ENCODE measurements at regions not wholly inside any gene's neighbourhood (a gene's known extent, or its start where the extent isn't known, plus 50 kb on each side); places are given as distances from the start of the nearest gene placed in this dataset.

- H3K27me3 ChIP-seq (ENCODE audit: control insufficient read depth, insufficient read depth, low read length): peaks cover 78% of the 10 kb centered on the region
- no peak overlapping the region for H3K9ac ChIP-seq (ENCODE audit: low read length)
- H3K9me3 ChIP-seq (ENCODE audit: control insufficient read depth, insufficient read depth, low read depth, low read length): peaks cover 60% of the 10 kb centered on the region; the same call in 1 of the 2 replicates
- no peak overlapping the region for H3K27ac ChIP-seq (ENCODE audit: low read depth, low read length)
- H3K36me3 ChIP-seq (ENCODE audit: control insufficient read depth, insufficient read depth, low read length): no peaks in the 10 kb centered on the region
- no peaks in the 10 kb centered on the region for H3K4me1 ChIP-seq (ENCODE audit: control insufficient read depth, insufficient read depth, low read length)
- no peak overlapping the region for H3K4me3 ChIP-seq (ENCODE audit: low read depth, low read length)
Observed at GRCh38 chr12:34338751-34339150, 316.5 kb downstream of the ALG10 start.

GRCh38 chr12:34339922-34340321, 317.6 kb downstream of the ALG10 start:
- no peak overlapping the region for H3K4me3 ChIP-seq (ENCODE audit: low read depth, low read length)

GRCh38 chr12:34340534-34341361, 318.5 kb downstream of the ALG10 start:
- no peak overlapping the region for H3K9ac ChIP-seq (ENCODE audit: low read length)
- no peak overlapping the region for H3K27ac ChIP-seq (ENCODE audit: low read depth, low read length)
- H3K4me3 ChIP-seq (ENCODE audit: low read depth, low read length): no peak overlapping the region; the same call in 1 of the 2 replicates
- peaks cover 73% of the 10 kb centered on the region for H3K27me3 ChIP-seq (ENCODE audit: control insufficient read depth, insufficient read depth, low read length)
- H3K4me1 ChIP-seq (ENCODE audit: control insufficient read depth, insufficient read depth, low read length): no peaks in the 10 kb centered on the region
- H3K36me3 ChIP-seq (ENCODE audit: control insufficient read depth, insufficient read depth, low read length): no peaks in the 10 kb centered on the region
- H3K9me3 ChIP-seq (ENCODE audit: control insufficient read depth, insufficient read depth, low read depth, low read length): peaks cover 65% of the 10 kb centered on the region; the same call in 1 of the 2 replicates

More at GRCh38 chr12:34339922-34340321, 317.6 kb downstream of the ALG10 start:
- Histone ChIP-seq H3K27ac (ENCODE audit: low read depth, low read length) (no peak overlapping the region), H3K27me3 (ENCODE audit: control insufficient read depth, insufficient read depth, low read length) (peaks cover 75% of the 10 kb centered on the region), H3K4me1 (ENCODE audit: control insufficient read depth, insufficient read depth, low read length) (no peaks in the 10 kb centered on the region), H3K36me3 (ENCODE audit: control insufficient read depth, insufficient read depth, low read length) (no peaks in the 10 kb centered on the region), H3K9ac (ENCODE audit: low read length) (no peak overlapping the region), H3K9me3 (ENCODE audit: control insufficient read depth, insufficient read depth, low read depth, low read length) (peaks cover 59% of the 10 kb centered on the region; the same call in 1 of the 2 replicates)

- no peaks in the 10 kb centered on the region for H3K36me3 ChIP-seq (ENCODE audit: control insufficient read depth, insufficient read depth, low read length)
- peaks cover 72% of the 10 kb centered on the region for H3K27me3 ChIP-seq (ENCODE audit: control insufficient read depth, insufficient read depth, low read length)
- no peak overlapping the region for H3K27ac ChIP-seq (ENCODE audit: low read depth, low read length)
- H3K4me3 ChIP-seq (ENCODE audit: low read depth, low read length): no peak overlapping the region
- H3K4me1 ChIP-seq (ENCODE audit: control insufficient read depth, insufficient read depth, low read length): no peaks in the 10 kb centered on the region
- H3K9ac ChIP-seq (ENCODE audit: low read length): no peak overlapping the region
- peaks cover 63% of the 10 kb centered on the region; the same call in 1 of the 2 replicates for H3K9me3 ChIP-seq (ENCODE audit: control insufficient read depth, insufficient read depth, low read depth, low read length)
Observed at GRCh38 chr12:34341362-34341733, 319.1 kb downstream of the ALG10 start.

GRCh38 chr12:34342048-34342447, 319.8 kb downstream of the ALG10 start:
- H3K27me3 ChIP-seq (ENCODE audit: control insufficient read depth, insufficient read depth, low read length): peaks cover 65% of the 10 kb centered on the region
- H3K4me3 ChIP-seq (ENCODE audit: low read depth, low read length): no peak overlapping the region
- H3K9me3 ChIP-seq (ENCODE audit: control insufficient read depth, insufficient read depth, low read depth, low read length): peaks cover 62% of the 10 kb centered on the region; the same call in 1 of the 2 replicates
- H3K4me1 ChIP-seq (ENCODE audit: control insufficient read depth, insufficient read depth, low read length): no peaks in the 10 kb centered on the region
- no peaks in the 10 kb centered on the region for H3K36me3 ChIP-seq (ENCODE audit: control insufficient read depth, insufficient read depth, low read length)
- no peak overlapping the region for H3K9ac ChIP-seq (ENCODE audit: low read length)
- H3K27ac ChIP-seq (ENCODE audit: low read depth, low read length): no peak overlapping the region

- Histone ChIP-seq H3K4me3 (ENCODE audit: low read depth, low read length) (no peak overlapping the region), H3K27me3 (ENCODE audit: control insufficient read depth, insufficient read depth, low read length) (peaks cover 52% of the 10 kb centered on the region), H3K9ac (ENCODE audit: low read length) (no peak overlapping the region), H3K4me1 (ENCODE audit: control insufficient read depth, insufficient read depth, low read length) (no peaks in the 10 kb centered on the region), H3K27ac (ENCODE audit: low read depth, low read length) (no peak overlapping the region), H3K9me3 (ENCODE audit: control insufficient read depth, insufficient read depth, low read depth, low read length) (peaks cover 69% of the 10 kb centered on the region; the same call in 1 of the 2 replicates), H3K36me3 (ENCODE audit: control insufficient read depth, insufficient read depth, low read length) (no peaks in the 10 kb centered on the region)
Observed at GRCh38 chr12:34343345-34343744, 321.0 kb downstream of the ALG10 start.

- Histone ChIP-seq H3K9me3 (ENCODE audit: control insufficient read depth, insufficient read depth, low read depth, low read length) (peaks cover 65% of the 10 kb centered on the region; the same call in 1 of the 2 replicates), H3K27me3 (ENCODE audit: control insufficient read depth, insufficient read depth, low read length) (peaks cover 48% of the 10 kb centered on the region), H3K4me1 (ENCODE audit: control insufficient read depth, insufficient read depth, low read length) (no peaks in the 10 kb centered on the region)
Observed at GRCh38 chr12:34343766-34344165, 321.5 kb downstream of the ALG10 start.

GRCh38 chr12:34344851-34345522, 322.7 kb downstream of the ALG10 start:
- Histone ChIP-seq H3K27ac (ENCODE audit: low read depth, low read length) (no peak overlapping the region), H3K9ac (ENCODE audit: low read length) (no peak overlapping the region), H3K4me3 (ENCODE audit: low read depth, low read length) (no peak overlapping the region), H3K36me3 (ENCODE audit: control insufficient read depth, insufficient read depth, low read length) (no peaks in the 10 kb centered on the region), H3K9me3 (ENCODE audit: control insufficient read depth, insufficient read depth, low read depth, low read length) (peaks cover 62% of the 10 kb centered on the region; the same call in 1 of the 2 replicates), H3K4me1 (ENCODE audit: control insufficient read depth, insufficient read depth, low read length) (no peaks in the 10 kb centered on the region), H3K27me3 (ENCODE audit: control insufficient read depth, insufficient read depth, low read length) (peaks cover 36% of the 10 kb centered on the region)

More at GRCh38 chr12:34343766-34344165, 321.5 kb downstream of the ALG10 start:
- no peaks in the 10 kb centered on the region for H3K36me3 ChIP-seq (ENCODE audit: control insufficient read depth, insufficient read depth, low read length)
- H3K9ac ChIP-seq (ENCODE audit: low read length): no peak overlapping the region
- no peak overlapping the region for H3K27ac ChIP-seq (ENCODE audit: low read depth, low read length)
- no peak overlapping the region for H3K4me3 ChIP-seq (ENCODE audit: low read depth, low read length)

- H3K9ac ChIP-seq (ENCODE audit: low read length): no peak overlapping the region
- no peaks in the 10 kb centered on the region for H3K4me1 ChIP-seq (ENCODE audit: control insufficient read depth, insufficient read depth, low read length)
- no peaks in the 10 kb centered on the region for H3K36me3 ChIP-seq (ENCODE audit: control insufficient read depth, insufficient read depth, low read length)
- H3K27ac ChIP-seq (ENCODE audit: low read depth, low read length): no peak overlapping the region
- no peak overlapping the region for H3K4me3 ChIP-seq (ENCODE audit: low read depth, low read length)
- H3K27me3 ChIP-seq (ENCODE audit: control insufficient read depth, insufficient read depth, low read length): peaks cover 31% of the 10 kb centered on the region; the same call in 1 of the 2 replicates
- peaks cover 63% of the 10 kb centered on the region; the same call in 1 of the 2 replicates for H3K9me3 ChIP-seq (ENCODE audit: control insufficient read depth, insufficient read depth, low read depth, low read length)
Observed at GRCh38 chr12:34345801-34346200, 323.5 kb downstream of the ALG10 start.

- no peak overlapping the region for H3K27ac ChIP-seq (ENCODE audit: low read depth, low read length)
- H3K9ac ChIP-seq (ENCODE audit: low read length): no peak overlapping the region
- H3K4me1 ChIP-seq (ENCODE audit: control insufficient read depth, insufficient read depth, low read length): no peaks in the 10 kb centered on the region
- H3K4me3 ChIP-seq (ENCODE audit: low read depth, low read length): no peak overlapping the region
- H3K36me3 ChIP-seq (ENCODE audit: control insufficient read depth, insufficient read depth, low read length): no peaks in the 10 kb centered on the region
- H3K27me3 ChIP-seq (ENCODE audit: control insufficient read depth, insufficient read depth, low read length): peaks cover 28% of the 10 kb centered on the region; the same call in 1 of the 2 replicates
- peaks cover 64% of the 10 kb centered on the region; the same call in 1 of the 2 replicates for H3K9me3 ChIP-seq (ENCODE audit: control insufficient read depth, insufficient read depth, low read depth, low read length)
Observed at GRCh38 chr12:34346372-34347034, 324.2 kb downstream of the ALG10 start.
